Testis (tissue), 2 donors: ENCODE measurements at regions not wholly inside any gene's neighbourhood (a gene's known extent, or its start where the extent isn't known, plus 50 kb on each side); places are given as distances from the start of the nearest gene placed in this dataset.

Source experiments
- POLR2A ChIP-seq: fragments of 450-650 bp; IDR thresholded peaks from one replicate; pipeline ENCODE4 v1.6.1; 2017; ENCODE audit warnings: antibody characterized with exemption, mild to moderate bottlenecking, moderate library complexity
- TF ChIP-seq, protein P1 (sequence below), 3 experiments: fragments of 450-650 bp in 2 of 3; fragments of 200-600 bp in 1 of 3; sonication (generic) in 1 of 3; IDR thresholded peaks; one replicate each; pipeline ENCODE4 v1.5.1; 2016 to 2019; ENCODE audit warnings: antibody characterized with exemption in 3 of 3, mild to moderate bottlenecking in 2 of 3, moderate library complexity in 1 of 3

DNA sequence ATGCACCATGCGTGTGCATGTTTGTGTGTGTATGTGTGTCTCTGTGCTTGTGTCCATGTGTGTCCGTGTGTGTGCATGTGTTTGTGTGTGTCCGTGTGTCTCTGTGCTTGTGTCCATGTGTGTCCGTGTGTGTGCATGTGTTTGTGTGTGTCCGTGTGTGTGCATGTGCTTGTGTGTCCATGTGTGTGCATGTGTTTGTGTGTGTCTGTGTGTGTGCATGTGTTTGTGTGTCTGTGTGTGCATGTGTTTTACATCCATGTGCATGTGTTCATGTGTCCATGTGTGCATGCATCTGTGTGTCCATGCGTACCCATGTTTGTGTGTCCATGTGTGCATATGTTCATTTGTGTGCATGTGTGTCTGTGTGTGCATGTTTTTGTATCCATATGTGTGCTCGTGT, 100.5 kb downstream of the LBH start:
- no peak for TF ChIP-seq POLR2A
- TF ChIP-seq, protein P1, sequence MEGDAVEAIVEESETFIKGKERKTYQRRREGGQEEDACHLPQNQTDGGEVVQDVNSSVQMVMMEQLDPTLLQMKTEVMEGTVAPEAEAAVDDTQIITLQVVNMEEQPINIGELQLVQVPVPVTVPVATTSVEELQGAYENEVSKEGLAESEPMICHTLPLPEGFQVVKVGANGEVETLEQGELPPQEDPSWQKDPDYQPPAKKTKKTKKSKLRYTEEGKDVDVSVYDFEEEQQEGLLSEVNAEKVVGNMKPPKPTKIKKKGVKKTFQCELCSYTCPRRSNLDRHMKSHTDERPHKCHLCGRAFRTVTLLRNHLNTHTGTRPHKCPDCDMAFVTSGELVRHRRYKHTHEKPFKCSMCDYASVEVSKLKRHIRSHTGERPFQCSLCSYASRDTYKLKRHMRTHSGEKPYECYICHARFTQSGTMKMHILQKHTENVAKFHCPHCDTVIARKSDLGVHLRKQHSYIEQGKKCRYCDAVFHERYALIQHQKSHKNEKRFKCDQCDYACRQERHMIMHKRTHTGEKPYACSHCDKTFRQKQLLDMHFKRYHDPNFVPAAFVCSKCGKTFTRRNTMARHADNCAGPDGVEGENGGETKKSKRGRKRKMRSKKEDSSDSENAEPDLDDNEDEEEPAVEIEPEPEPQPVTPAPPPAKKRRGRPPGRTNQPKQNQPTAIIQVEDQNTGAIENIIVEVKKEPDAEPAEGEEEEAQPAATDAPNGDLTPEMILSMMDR (IDR thresholded peaks at IDR 0.05) = no peak
